GM18520 (cell line): ENCODE measurements at regions not wholly inside any gene's neighbourhood (a gene's known extent, or its start where the extent isn't known, plus 50 kb on each side); places are given as distances from the start of the nearest gene placed in this dataset.

Experiments
- ATAC-seq: cut with Tn5 transposase; IDR thresholded peaks from one replicate; pipeline ENCODE4 v1.9.1; 2021; ENCODE audit not compliant: unreplicated experiment

GRCh38 chr1:38097284-38097898 lies 50.8 kb upstream of the POU3F1 start:
- no peak for ATAC-seq
